Suprapubic skin (tissue), 4 donors: ENCODE measurements at regions not wholly inside any gene's neighbourhood (a gene's known extent, or its start where the extent isn't known, plus 50 kb on each side); places are given as distances from the start of the nearest gene placed in this dataset.

Experiments
- EP300 ChIP-seq: sonication (generic); formaldehyde crosslinking; IDR thresholded peaks from one replicate; pipeline ENCODE4 v1.6.1; 2017; ENCODE audit warnings: antibody characterized with exemption
- POLR2A ChIP-seq, 2 donors: fragments of 450-650 bp; IDR thresholded peaks; one replicate each; pipeline ENCODE4 v1.6.1; 2017; ENCODE audit warnings: antibody characterized with exemption in 2 of 2, mild to moderate bottlenecking in 2 of 2, moderate library complexity in 2 of 2
- POLR2AphosphoS5 ChIP-seq, 3 donors: sonication (generic); formaldehyde crosslinking; IDR thresholded peaks; one replicate each; pipeline ENCODE4 v1.6.1; 2017; ENCODE audit warnings: antibody characterized with exemption in 3 of 3
- TF ChIP-seq, protein P1 (sequence below), 2 donors: fragments of 200-600 bp in 1 of 2; fragments of 450-650 bp in 1 of 2; sonication (generic) in 1 of 2; IDR thresholded peaks; one replicate each; pipeline ENCODE4 v1.5.1; 2016 to 2019; ENCODE audit warnings: antibody characterized with exemption in 2 of 2, mild to moderate bottlenecking in 1 of 2, moderate library complexity in 1 of 2

DNA sequence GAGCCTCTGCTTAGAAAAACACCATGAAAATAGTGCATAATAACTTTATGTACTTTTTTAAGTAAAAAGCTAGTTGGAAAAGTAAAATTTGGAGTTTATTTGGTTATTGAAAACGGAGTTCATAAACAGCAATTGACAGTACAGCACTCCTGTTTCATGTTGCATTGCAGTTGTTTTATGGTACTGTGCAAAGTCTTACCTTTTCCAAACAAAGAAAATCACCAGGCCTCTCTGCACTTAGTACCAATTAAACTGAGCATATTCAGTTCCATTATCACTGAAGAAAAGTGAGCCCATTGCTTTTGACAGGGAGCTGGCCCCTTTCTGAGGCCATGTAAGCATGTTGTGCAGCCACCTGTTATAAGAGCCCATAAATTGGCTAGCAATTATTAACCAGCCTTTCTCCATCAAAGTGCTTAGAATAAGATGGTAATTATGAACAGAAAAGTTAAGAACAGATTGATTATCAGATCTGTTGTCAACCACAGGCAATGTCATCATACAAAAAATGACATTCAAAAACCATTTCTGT is 376.6 kb upstream of the EMCN start:
- TF ChIP-seq POLR2A (IDR thresholded peaks at IDR 0.05) (no peak), POLR2AphosphoS5 (IDR thresholded peaks at IDR 0.05) (no peak), EP300 (no peak)
- TF ChIP-seq, protein P1, sequence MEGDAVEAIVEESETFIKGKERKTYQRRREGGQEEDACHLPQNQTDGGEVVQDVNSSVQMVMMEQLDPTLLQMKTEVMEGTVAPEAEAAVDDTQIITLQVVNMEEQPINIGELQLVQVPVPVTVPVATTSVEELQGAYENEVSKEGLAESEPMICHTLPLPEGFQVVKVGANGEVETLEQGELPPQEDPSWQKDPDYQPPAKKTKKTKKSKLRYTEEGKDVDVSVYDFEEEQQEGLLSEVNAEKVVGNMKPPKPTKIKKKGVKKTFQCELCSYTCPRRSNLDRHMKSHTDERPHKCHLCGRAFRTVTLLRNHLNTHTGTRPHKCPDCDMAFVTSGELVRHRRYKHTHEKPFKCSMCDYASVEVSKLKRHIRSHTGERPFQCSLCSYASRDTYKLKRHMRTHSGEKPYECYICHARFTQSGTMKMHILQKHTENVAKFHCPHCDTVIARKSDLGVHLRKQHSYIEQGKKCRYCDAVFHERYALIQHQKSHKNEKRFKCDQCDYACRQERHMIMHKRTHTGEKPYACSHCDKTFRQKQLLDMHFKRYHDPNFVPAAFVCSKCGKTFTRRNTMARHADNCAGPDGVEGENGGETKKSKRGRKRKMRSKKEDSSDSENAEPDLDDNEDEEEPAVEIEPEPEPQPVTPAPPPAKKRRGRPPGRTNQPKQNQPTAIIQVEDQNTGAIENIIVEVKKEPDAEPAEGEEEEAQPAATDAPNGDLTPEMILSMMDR (IDR thresholded peaks at IDR 0.05) = no peak
